Liver (tissue), 8 donors: ENCODE measurements at regions not wholly inside any gene's neighbourhood (a gene's known extent, or its start where the extent isn't known, plus 50 kb on each side); places are given as distances from the start of the nearest gene placed in this dataset.

Experiments used
- DNase-seq: peaks from one replicate; pipeline ENCODE4 v3.0.0-alpha.2; 2017; ENCODE audit warnings: low spot score
- H3K27ac ChIP-seq, 2 donors: one replicate each; pipeline ENCODE4 v1.7.0; 2013; ENCODE audit warnings: inconsistent platforms in 2 of 2, low read length in 2 of 2, control low read depth in 1 of 2, low read depth in 1 of 2, mild to moderate bottlenecking in 1 of 2
- H3K27me3 ChIP-seq, 4 donors: one replicate each; pipeline versions ENCODE4 v1.6.1 to v1.7.0; 2013; ENCODE audit warnings: low read length in 3 of 4, inconsistent platforms in 1 of 4, mild to moderate bottlenecking in 1 of 4, moderate library complexity in 1 of 4; ENCODE audit not compliant: control insufficient read depth in 4 of 4, insufficient read depth in 4 of 4
- H3K36me3 ChIP-seq, 4 donors: one replicate each; pipeline versions ENCODE4 v1.6.1 to v1.7.0; 2013; ENCODE audit warnings: low read length in 3 of 4, mild to moderate bottlenecking in 3 of 4, low read depth in 1 of 4, moderate library complexity in 1 of 4; ENCODE audit not compliant: control insufficient read depth in 4 of 4, insufficient read depth in 3 of 4
- H3K4me1 ChIP-seq, 4 donors: one replicate each; pipeline versions ENCODE4 v1.6.1 to v1.7.0; 2013; ENCODE audit warnings: low read length in 3 of 4, mild to moderate bottlenecking in 3 of 4, moderate library complexity in 1 of 4; ENCODE audit not compliant: control insufficient read depth in 4 of 4, insufficient read depth in 4 of 4
- H3K4me3 ChIP-seq, 3 donors: one replicate each; pipeline versions ENCODE4 v1.6.1 to v1.7.0; 2013; ENCODE audit warnings: low read length in 3 of 3, control low read depth in 1 of 3, low read depth in 1 of 3, mild to moderate bottlenecking in 1 of 3
- H3K9ac ChIP-seq, 2 donors: one replicate each; pipeline ENCODE4 v1.7.0; 2013; ENCODE audit warnings: low read length in 2 of 2, mild to moderate bottlenecking in 2 of 2, moderate library complexity in 2 of 2, control low read depth in 1 of 2, low read depth in 1 of 2
- H3K9me3 ChIP-seq, 4 donors: one replicate each; pipeline versions ENCODE4 v1.6.1 to v1.7.0; 2013; ENCODE audit warnings: low read length in 3 of 4; ENCODE audit not compliant: control insufficient read depth in 4 of 4
- ATF3 ChIP-seq: IDR thresholded peaks from 2 replicates; pipeline ENCODE4 v1.6.1; 2016; ENCODE audit warnings: antibody characterized with exemption
- CTCF ChIP-seq: fragments of 150-350 bp; IDR thresholded peaks from 2 replicates; pipeline ENCODE4 v1.5.1; 2017; ENCODE audit warnings: improper control_type of control experiment, low read depth, low read length; ENCODE audit not compliant: missing input control
- EGR1 ChIP-seq, 2 donors: IDR thresholded peaks; 2 replicates each; pipeline ENCODE4 v1.6.1; 2016 to 2018; ENCODE audit warnings: antibody characterized with exemption in 2 of 2, low read depth in 2 of 2
- FOXA1 ChIP-seq: IDR thresholded peaks from 2 replicates; pipeline ENCODE4 v1.6.1; 2016; ENCODE audit warnings: antibody characterized with exemption
- FOXA2 ChIP-seq: IDR thresholded peaks from 2 replicates; pipeline ENCODE4 v1.6.1; 2016; ENCODE audit warnings: antibody characterized with exemption
- GABPA ChIP-seq, 2 donors: IDR thresholded peaks in 1 of 2; conservative IDR thresholded peaks in 1 of 2; 2 replicates each; pipeline ENCODE4 v1.6.1; 2016; ENCODE audit warnings: antibody characterized with exemption in 2 of 2, mild to moderate bottlenecking in 1 of 2, moderate library complexity in 1 of 2
- HNF4A ChIP-seq, 2 donors: conservative IDR thresholded peaks; 2 replicates each; pipeline ENCODE4 v1.6.1; 2016; ENCODE audit warnings: antibody characterized with exemption in 2 of 2, mild to moderate bottlenecking in 2 of 2
- MAX ChIP-seq: IDR thresholded peaks from 2 replicates; pipeline ENCODE4 v1.6.1; 2016; ENCODE audit warnings: antibody characterized with exemption
- NR2F2 ChIP-seq: IDR thresholded peaks from 2 replicates; pipeline ENCODE4 v1.6.1; 2016; ENCODE audit warnings: antibody characterized with exemption
- RAD21 ChIP-seq, 2 donors: IDR thresholded peaks; 2 replicates each; pipeline ENCODE4 v1.6.1; 2016; ENCODE audit warnings: antibody characterized with exemption in 2 of 2, mild to moderate bottlenecking in 2 of 2
- REST ChIP-seq: IDR thresholded peaks from 2 replicates; pipeline ENCODE4 v1.6.1; 2016; ENCODE audit warnings: antibody characterized with exemption, mild to moderate bottlenecking
- RXRA ChIP-seq, 2 donors: IDR thresholded peaks; 2 replicates each; pipeline ENCODE4 v1.6.1; 2017 to 2018; ENCODE audit warnings: antibody characterized with exemption in 2 of 2, mild to moderate bottlenecking in 1 of 2
- YY1 ChIP-seq: IDR thresholded peaks from 2 replicates; pipeline ENCODE4 v1.6.1; 2016; ENCODE audit warnings: antibody characterized with exemption, mild to moderate bottlenecking
- ZBTB33 ChIP-seq: IDR thresholded peaks from 2 replicates; pipeline ENCODE4 v1.6.1; 2016; ENCODE audit warnings: antibody characterized with exemption
- WGBS: extraction: QIAGEN DNeasy Blood & Tissue Kit; methylation state at CpG from one replicate; pipeline ENCODE4 v1.1.7; 2013; 5-methylcytosine and 5-hydroxymethylcytosine counted together
- donor health status: healthy.
- donor health status: healthy.
- donor health status: healthy.
- donor health status: healthy.
- donor health status: healthy.

- no peak for DNase-seq
- H3K9me3 ChIP-seq, result no peaks in the 10 kb centered on the region
- TF ChIP-seq CTCF (no peak), ZBTB33 (no peak), RXRA (IDR thresholded peaks at IDR 0.05) (no peak), GABPA (IDR thresholded peaks at IDR 0.05 in 1 of 2, conservative IDR thresholded peaks at IDR 0.05 in 1 of 2) (no peak), EGR1 (IDR thresholded peaks at IDR 0.05; ENCODE audit: low read depth in 2 of 2) (no peak), MAX (no peak), FOXA1 (no peak), YY1 (no peak), ATF3 (no peak), REST (no peak), NR2F2 (no peak), HNF4A (conservative IDR thresholded peaks at IDR 0.05) (no peak), RAD21 (IDR thresholded peaks at IDR 0.05) (no peak), FOXA2 (no peak)
- H3K27me3 ChIP-seq, result no peaks in the 10 kb centered on the region
- no peak overlapping the region for H3K27ac ChIP-seq
- WGBS, result 97% methylated on average over 1 of the region's 1 CpG
- no peak overlapping the region for H3K4me3 ChIP-seq
- H3K4me1 ChIP-seq, result no peaks in the 10 kb centered on the region
- H3K36me3 ChIP-seq, result no peaks in the 10 kb centered on the region
- H3K9ac ChIP-seq, result no peak overlapping the region
Observed at GRCh38 chrY:7878719-7879118, 967.2 kb upstream of the AMELY start.

- H3K36me3 ChIP-seq, result no peaks in the 10 kb centered on the region
- no peak overlapping the region for H3K27ac ChIP-seq
- H3K9ac ChIP-seq, result no peak overlapping the region
- no peaks in the 10 kb centered on the region for H3K4me1 ChIP-seq
- no peaks in the 10 kb centered on the region for H3K27me3 ChIP-seq
- no peaks in the 10 kb centered on the region for H3K9me3 ChIP-seq
- WGBS, result 69% methylated on average over 2 of the region's 2 CpGs
- TF ChIP-seq NR2F2 (no peak), GABPA (IDR thresholded peaks at IDR 0.05 in 1 of 2, conservative IDR thresholded peaks at IDR 0.05 in 1 of 2) (no peak), HNF4A (conservative IDR thresholded peaks at IDR 0.05) (no peak), FOXA1 (no peak), ATF3 (no peak)
- no peak for DNase-seq
- no peak overlapping the region for H3K4me3 ChIP-seq
Observed at GRCh38 chrY:7877458-7877857, 965.9 kb upstream of the AMELY start.
